HG02571 (cell line): ENCODE measurements at regions not wholly inside any gene's neighbourhood (a gene's known extent, or its start where the extent isn't known, plus 50 kb on each side); places are given as distances from the start of the nearest gene placed in this dataset.

ENCODE experiments used
- ATAC-seq: cut with Tn5 transposase; IDR thresholded peaks from one replicate; pipeline ENCODE4 v1.9.1; 2021; ENCODE audit warnings: mild to moderate bottlenecking, moderate library complexity; ENCODE audit not compliant: unreplicated experiment

DNA sequence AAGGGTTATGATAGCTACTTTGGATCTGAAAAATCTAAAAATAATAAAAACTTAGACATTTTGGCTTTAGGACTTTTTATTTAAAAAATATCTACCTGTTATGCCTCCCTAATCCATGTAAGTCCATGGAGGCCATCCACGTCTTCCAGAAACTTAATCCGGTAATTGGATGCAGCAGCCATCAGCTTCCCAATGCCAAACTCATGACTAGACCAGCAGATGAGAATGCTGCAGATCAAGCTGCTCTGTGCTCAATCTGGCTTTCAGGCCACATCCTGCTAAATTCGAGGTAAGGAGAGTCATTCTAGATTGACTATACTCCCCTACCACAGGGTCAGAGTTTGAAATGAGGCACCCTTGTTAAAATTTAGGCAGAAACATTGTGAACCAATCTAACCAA, 168.5 kb upstream of the TCERG1L start:
- no peak for ATAC-seq

DNA sequence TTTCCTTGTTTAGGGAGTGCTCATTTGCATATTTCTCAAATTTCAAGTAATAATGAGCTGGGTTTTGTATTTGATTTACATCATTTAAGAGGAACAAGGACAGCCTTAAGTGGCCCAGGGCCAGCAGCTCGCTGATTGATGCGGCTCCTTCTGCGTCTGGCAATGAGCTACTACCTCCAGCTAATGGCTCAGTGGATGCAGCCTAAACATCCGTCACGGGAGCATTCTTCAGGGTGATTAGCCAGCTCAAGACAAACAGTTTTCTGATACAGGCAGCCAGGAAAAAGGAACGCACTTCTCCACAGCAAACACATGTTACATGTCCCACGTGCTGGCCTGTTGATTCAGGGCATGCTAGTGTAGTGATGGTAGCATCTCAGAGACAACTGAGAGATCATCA, 169.3 kb upstream of the TCERG1L start:
- ATAC-seq: no peak

DNA sequence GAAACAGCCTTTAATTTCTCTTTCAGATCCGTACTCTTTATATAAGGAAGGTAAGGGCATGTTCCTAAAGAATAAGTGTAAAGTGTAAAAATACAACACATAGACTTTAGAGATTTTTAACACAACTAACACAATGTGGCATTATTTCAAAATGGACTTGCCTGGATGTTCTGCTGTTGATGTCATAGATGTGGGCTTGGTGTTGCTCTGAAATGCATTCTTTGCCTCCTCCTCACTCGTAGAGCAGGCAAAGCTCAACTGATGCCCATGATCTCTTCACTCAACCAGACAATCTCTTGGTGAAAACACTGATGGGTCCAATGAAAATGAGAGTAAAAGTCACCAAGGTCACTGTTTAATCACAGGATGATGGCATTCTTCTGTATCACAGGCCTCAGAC, 174.2 kb upstream of the TCERG1L start:
- ATAC-seq: no peak

DNA sequence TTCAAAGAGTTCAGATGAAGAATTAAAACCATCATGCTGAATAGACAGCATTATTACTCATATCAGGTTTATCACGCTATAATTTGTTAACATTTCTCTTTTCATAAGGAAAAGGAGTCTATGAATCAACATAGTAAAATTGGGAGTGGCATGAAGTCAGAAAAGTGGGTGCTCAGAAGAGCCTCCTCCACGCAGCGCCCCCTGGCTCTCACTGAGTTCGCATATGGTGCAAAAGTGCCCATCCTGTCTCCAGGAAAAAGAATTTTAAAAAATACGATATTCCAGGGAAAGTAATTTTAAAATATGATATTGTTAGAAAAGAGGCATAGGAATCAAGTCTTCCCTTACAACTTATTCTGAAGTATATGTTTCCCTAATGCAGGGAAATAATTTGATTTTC, 176.3 kb upstream of the TCERG1L start:
- no peak for ATAC-seq

DNA sequence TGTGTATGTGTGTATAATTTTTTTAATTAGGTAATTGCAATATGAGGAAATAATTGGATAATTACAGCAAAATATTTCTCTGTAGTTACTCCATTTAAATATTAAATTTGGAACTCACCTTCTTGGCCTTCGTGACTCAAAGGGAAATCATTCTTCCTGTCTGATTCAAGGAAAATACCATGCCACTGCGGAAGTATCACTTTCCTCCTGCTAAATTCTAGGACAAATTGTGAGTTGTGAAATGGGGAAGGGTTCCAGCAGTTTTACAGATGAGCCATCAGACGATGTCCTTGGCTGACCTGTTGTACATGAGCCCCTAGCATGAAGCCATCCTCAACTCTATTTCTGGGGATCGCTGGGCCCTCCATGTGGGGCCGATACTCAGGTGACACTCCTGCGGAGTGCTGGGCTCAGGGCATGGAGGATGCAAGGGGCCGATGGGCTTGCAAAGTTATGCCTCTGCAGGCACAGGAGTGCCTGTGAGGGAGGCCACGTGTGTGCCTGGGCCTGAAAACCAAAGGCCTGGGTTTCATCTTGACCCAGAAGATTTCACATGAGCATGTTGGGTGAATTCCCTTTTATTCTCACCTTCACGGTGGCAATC, 179.6 kb upstream of the TCERG1L start:
- ATAC-seq: no peak

DNA sequence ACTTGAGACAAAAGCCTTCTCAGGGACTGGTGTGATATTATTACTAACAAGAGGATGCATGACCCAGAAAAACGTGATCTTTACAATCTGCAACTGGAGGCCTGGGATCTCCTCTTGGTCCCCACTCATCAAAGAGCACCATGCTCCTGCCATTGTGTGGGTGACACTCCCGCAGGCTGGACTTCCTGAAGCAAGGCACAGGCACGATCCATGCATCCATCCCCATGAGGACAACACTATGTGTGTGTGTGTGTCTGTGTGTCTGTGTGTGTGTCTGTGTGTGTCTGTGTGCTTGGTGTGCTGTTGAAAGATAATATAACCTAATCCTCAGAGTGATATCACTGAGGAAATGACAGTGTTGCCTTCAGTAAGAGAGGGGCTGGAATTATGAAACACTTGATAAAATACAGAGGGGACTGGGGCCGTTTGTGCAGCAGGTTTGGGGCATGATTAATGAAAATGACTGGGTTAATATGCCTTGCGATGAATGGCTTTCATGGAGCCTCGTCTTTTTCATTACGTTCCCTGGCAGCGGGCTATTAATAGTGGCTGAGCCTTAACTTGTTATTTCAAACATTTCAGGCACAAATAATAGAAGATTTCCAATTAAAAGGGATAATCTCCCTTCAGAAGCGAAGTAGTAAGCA, 180.8 kb upstream of the TCERG1L start:
- ATAC-seq: no peak

DNA sequence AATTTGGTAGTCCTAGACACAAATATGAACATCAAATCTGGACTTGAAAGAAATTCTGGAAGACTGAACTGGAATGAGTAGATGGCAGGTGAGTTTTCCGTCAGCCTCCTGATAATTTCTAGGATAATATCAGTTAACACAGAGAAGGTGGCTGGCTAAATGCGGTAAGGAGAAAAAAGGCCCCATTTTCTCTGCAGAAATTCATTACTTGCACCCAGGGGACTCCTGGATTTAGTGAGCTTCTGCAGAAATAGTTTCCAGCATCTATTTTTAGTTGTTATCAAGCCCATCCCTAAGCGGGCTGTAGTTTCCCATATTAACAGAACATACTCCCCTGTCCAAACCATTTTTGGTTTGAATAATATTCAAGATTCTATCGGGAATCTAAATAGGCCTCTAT, 181.9 kb upstream of the TCERG1L start:
- no peak for ATAC-seq

DNA sequence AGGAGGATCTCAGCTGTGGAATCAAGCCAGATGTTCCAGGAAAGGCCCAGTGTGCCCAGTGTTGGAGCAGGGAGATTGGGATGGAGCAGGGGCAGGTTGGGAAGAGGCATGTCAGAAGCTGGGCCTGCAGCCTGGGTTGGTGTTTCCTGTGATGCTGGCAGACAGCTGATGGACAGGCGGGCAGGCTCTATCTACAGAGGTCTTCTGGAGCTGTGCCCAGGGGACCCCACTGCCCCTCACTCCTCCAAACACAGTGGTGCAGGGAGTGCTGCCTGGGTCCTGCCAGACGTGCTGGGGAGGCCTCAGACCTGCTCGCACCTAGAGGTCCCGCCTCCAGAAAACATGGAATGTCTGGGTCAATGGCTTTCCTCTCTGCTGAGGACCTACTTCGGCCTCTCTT, 182.9 kb upstream of the TCERG1L start:
- no peak for ATAC-seq

DNA sequence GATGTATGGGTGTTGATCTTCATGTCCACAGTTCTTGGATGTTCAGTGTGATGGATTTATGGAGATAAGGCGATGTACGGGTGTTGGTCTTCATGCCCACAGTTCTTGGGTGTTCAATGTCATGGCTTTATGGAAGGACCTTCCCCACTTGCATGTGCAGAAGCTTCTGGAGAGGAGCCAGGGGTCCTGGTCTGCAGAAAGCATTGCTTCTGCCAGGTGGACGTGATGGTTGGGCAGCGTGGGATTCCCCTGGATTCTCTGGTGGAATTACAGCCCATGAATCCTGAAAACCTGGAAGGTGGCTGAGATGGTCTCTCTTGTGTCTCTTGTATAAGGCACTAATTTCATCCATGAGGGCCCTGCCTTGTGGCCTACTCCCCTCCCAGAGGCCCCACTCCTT, 183.7 kb upstream of the TCERG1L start:
- no peak for ATAC-seq

DNA sequence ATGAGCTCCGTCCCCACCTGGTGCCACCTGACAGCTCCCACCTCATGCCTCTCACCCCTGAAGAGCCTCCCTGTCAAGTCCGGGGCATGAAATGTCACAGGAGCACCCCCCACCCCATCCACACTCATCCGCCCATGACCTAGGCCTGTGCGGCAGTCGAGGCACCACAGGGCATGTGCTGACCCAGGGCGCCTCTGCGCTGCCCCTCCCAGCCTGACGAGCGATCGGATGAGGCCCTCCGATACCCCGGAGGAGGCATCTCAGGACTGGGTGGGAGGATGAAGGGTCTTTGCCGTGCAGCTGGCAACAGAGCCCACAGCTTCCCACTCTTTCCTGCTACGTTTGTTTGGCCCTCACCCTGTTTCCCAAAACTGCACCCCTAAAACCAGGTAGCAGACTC, 184.4 kb upstream of the TCERG1L start:
- ATAC-seq: no peak

DNA sequence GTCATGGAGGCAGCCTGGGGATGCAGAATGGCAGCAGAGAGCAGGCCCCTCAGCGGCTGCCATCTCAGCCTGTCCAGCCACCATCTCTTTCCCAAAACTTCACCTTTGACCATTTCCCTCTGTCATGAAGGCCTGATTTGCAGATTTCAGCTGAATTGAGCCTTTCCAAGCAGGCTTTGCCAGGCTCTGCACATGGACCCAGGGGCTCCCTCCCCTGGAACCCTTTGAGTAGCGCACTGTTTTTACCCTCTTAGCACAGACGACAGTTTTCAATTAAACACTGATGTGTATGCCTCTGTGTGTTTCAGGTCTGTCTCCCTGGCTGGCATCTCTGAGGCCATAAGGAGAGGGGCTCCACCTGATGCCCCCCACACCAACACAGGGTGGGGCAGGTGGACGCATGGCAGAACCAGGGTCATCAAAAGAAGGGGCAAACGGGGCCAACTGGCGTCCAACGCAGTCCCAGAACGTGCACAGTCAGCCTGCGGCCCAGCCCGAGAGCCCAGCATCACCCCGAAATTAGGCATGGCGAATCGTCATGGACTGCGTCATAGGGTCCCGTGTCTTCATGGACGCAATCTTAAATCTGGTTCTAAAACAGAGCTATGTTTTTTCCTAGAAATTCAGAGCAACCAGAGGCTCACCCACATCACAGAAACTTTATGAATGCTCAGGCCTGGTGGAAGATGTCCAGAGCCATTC, 185.0 kb upstream of the TCERG1L start:
- ATAC-seq: no peak

DNA sequence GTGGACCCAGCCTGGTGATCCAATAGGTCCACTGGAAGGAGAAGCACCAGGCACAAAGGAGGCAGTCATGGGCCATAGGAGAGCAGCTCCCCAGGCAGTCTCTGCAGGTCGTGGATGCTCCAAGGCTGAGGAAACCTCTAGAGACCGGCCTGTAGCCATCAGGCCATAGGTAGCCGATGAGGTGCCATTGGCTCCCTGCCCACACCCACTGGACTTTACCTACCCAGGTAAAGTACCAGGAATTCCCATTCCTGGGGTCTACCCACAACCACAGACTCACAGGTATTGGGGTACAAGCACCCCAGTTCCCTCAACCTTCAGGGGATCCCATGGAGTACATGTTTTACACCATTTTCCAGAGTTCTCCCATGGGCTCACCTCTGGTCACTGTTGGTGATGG, 188.0 kb upstream of the TCERG1L start:
- no peak for ATAC-seq

DNA sequence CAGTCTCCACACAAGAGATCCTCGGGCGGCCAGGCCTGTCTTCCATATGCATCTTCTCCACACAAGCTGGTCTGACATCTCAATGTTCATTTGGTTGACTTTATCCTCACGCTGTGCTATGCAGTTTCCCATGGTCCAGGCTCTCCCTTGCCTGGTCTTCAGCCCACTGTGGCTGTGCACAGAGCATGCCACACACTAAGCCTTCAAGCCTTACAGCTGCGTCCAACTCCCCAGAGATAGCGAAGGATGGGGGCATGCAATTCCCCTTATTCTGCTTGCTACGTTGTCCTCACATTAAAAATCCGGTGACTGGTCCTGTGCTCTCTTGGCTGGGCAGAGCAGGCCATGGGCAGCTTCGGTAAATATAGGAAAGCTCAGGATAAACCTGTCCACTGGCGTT, 188.7 kb upstream of the TCERG1L start:
- ATAC-seq: no peak

DNA sequence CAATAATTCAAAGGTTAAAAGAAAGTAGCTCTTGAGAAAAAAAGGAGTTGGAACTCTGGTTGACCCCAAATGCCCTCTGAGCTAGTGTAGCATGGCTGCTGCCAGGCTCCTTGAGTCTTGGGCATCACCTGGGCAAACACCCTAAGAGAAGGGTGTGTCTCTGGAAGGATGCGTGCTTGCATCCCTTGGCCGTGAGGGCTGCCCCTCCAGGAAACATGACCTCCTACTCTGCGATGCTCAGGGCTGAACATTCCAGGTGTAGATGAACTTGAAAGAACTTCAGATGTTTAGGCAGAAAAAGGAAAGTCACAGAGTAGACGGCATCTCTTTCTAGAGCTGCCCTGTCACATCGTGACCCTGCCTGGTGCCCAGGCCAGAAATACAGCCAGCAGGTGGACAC, 189.4 kb upstream of the TCERG1L start:
- ATAC-seq: no peak

DNA sequence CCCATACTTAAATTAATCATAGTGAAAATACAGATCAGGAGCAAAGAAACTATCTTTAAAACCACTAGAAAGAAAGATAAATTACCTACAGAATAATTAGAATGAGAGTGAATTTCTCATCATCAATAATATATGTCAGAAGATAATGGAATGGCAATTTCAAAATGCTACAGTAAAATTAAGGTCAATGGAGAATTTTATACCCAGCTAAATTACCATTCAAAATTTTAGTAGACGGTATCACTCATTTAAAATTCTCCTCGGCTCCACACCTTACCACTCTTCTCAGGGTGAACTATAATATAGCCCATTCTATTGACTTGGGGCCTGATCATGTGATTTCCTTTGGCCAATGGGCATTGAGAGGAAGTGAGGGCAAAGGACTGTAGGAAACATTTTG, 192.5 kb upstream of the TCERG1L start:
- no peak for ATAC-seq

DNA sequence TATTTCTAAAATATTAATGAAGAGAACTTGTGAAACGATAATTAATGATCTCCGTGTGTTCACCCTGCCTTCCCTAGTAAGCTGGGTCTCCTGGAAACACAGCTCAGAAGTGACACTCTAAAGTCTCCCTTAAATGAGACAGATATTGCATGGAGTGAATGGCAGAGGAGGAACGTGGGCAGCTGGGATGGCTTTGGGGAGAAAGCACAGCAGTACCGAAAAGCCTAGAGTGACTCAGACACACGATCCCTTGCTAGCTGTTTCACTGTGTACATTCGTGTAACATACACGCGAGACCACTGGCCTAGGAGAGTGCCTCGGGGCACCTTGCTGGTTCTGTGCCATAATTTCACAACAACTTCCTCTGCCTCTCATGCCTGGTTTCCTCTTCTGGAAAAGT, 199.9 kb upstream of the TCERG1L start:
- no peak for ATAC-seq

DNA sequence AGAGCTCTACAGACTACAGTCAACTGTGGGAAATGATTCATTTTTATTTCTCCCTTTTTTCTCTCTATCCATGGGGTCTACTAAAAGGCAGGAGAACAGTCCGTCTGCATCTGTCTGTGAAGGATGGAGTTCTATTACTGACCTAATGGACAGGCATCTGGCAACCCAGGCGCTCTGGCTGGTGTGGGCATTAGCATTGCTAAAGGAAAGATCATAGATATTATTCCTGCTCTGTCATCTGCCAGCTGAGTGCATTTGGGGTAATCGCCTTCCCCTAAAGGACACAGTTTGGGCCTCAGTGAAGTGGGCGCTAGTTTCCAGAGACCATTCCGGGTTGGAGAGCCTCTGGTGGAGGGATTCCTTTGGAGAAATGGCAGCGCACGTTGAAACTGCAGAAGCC, 201.3 kb upstream of the TCERG1L start:
- no peak for ATAC-seq

DNA sequence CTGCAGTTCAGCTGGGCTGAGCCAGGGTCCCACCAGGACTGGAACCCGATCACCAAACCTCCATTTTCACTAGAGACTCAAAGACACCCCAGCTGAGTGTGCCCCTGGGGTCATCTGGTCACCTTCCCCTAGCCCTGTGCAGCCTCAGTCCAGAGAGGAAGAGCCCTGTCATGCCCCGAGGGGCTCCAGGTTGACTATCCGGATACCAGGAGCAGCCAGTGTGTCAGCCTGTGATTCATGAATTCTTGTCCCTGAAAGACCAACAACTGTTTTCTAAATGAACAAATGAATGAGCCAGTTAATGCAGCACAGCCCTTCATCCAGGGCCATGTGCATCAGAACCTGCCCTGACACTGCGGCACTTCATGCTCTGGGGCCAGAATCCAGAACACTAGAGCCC, 201.9 kb upstream of the TCERG1L start:
- ATAC-seq: no peak

DNA sequence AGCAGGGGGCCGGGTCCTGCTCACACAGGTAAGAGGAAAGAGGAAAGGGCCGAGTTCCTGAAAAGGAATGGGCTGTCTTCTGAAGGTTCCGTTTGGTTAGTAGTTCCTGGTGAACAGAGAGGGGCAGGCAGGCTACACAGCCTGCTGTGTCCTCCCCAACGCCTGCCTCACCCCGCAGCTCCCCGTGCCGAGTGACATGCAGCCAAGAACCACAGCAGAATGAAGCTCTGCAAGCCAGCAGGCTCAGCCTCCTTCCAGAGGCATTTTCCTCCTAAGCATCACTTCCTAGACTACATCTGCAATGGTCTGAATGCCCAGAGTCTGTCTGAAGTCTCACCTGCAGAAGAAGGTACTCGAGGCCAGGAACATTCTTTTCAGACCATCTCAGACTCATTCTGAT, 202.4 kb upstream of the TCERG1L start:
- ATAC-seq: no peak

DNA sequence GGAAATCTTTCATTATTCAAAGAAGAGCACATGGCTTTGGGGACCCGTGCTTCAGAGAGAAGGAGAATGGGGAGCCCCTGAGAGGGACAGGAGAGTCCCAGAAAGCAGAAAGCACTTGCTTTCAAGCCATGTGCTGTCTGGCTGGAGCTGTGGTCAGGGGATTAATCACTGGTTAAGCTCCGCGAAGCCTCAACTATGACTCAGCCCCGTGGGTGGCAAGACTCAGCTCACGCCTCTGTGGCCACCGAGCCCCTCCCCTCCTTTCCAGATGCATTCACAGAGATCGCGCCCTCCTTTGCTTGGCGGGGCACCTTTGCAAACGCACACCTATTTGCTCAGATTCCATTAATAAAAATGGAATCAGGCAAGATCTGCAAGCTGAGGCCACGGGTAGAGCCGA, 202.9 kb upstream of the TCERG1L start:
- no peak for ATAC-seq

DNA sequence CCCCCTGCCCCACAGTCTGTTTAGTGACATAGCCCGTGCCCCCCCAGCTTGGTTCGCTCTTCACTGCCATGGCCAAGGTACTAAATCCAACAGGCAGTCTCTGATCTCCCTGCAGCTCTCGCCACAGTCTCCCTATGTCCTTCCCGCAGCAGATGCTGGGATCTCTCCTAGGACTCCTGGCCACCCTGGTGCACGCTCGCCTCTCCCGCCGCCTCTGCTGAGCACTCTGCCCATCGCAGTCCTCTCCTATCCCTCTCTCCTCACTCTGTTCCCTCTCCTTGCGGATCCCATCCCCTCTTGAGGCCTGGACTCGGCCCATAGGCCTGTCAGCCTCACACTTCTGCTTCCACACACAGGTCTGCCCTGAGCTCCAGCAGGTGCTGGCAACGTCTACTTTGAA, 204.8 kb upstream of the TCERG1L start:
- ATAC-seq: no peak

DNA sequence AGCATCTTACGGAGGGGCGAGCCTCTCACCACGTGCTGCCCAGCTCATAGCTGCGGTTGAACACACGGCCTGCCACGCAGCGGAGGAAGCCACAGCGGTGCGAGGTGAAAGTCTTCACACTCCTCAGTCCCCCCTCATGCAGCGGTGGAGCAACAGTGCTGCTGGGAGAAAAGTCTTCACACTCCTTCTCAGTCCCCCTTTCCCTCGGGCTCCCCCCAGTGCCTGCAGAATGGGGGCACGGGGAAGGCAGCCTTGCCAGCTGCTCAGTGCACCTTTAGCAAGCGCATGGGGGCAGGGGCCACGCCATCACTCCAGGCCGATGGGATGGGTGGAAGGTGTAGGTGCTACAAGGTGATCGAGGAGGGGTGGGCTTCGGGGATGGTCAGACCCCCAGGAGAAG, 206.3 kb upstream of the TCERG1L start:
- ATAC-seq: no peak
